ENCODE measurements at regions not wholly inside any gene's neighbourhood (a gene's known extent, or its start where the extent isn't known, plus 50 kb on each side); places are given as distances from the start of the nearest gene placed in this dataset.
A peak's percentile ranks its signal among the peaks of the same experiment; 100 is the strongest.

DNA sequence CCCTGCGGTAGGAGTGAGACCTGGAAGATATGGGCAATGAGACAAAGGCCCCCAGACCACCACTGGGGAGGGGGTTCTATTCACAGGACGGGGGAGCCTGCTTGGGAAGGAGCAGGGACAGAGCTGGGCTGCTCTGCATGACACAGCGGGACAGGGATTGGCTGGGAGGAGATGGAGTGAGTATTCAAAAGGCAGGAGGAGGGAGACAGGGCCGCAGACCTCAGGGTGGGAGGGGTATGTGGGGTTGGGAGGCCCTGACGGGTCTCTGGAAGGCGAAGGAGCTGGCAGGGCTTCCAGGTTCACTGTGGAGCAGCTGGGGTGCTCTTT is 60.8 kb upstream of the RPS6KA2 start:
- no peak for DNase-seq

- no peak for DNase-seq
Observed at GRCh38 chr6:166687070-166687878, 60.2 kb upstream of the RPS6KA2 start.

GRCh38 chr6:166686317-166686716 is 59.3 kb upstream of the RPS6KA2 start:
- no peak for DNase-seq

DNA sequence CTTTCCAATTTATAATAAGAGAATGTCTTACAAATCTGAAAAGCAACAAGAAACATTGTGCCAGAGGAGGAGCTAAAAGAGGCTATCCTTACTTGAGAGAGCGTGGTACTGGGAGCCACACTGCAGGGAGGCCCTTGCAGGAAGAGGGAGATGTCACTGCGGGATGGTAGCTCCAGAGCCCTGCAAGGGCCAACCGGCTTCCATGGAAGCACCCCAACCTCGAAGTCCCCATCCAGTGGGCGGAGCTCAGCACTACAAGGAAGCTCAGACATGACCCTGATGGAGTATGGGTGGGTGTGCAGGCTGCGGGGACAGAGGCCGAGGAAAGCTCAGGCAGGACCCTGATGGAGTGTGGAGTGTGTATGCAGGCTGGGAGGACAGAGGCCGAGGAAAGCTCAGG is 57.8 kb upstream of the RPS6KA2 start:
- no peak for DNase-seq

DNA sequence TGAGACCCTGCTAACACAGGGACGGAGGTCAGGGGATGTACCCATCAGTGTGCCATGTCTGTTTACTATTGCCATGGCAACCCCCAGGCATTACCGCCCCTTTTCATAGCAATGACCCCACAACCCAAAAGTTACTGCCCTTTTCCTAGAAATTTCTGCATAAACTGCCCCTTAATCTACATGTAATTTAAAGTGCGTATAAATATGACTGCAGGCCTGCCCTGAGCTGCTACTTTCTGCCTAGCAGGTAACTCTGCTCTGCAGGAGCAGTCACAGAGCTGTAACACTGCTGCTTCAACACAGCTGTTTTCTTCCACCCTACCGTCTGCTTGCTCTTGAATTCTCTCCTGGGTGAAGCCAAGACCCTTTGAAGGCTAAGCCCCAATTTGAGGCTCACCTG is 57.1 kb upstream of the RPS6KA2 start:
- no peak for DNase-seq

DNA sequence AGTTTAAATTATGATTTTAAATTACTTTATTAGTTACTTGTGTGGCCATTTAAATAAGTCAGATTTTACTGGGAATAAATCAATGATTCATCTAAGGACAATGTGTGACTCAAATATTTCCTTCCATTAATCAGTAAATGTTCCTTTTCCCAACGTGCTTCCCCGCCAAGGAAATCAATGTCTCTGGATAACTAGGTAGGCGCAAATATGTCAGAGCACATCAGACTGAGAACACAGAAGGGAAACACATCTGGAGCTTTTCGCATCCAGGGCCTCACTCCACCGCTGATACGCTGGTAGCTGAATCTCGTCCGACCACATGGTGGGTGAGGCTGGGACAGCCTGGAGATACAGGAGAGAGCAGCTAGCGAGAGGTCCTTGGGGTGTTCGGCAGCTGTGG is 56.4 kb upstream of the RPS6KA2 start:
- peak; percentile 26 for DNase-seq

- DNase-seq = no peak
Observed at GRCh38 chr6:166679566-166679965, 52.5 kb upstream of the RPS6KA2 start.

DNA sequence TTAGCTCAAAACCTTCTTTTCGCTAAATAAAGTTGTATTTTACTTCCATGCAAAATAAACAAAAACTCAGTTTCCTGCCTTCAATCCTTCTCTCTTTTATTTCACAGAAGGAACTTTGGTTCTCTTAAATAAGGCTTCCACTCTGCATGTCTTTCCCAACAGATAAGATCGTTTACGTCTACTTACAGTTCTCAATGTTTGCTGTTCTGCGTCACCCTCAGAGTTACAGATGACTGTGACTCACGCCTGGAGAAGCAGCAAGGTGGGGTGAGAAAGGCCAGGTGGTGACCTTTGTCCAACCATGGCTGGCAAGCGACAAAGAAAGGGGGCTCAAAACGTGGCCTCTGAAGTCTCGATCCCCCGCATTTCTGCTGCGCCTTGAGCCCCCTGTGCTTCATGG is 51.4 kb upstream of the RPS6KA2 start:
- no peak for DNase-seq

- no peak for DNase-seq
Observed at GRCh38 chr6:166677941-166678340, 50.9 kb upstream of the RPS6KA2 start.
